Hepatocyte (in vitro differentiated cells): ENCODE measurements at regions not wholly inside any gene's neighbourhood (a gene's known extent, or its start where the extent isn't known, plus 50 kb on each side); places are given as distances from the start of the nearest gene placed in this dataset.

ENCODE experiments used
- DNase-seq: peaks from one replicate; pipeline ENCODE4 v3.0.0-alpha.2; 2016; ENCODE audit warnings: low spot score
- H2AFZ ChIP-seq: fragments of 200-600 bp; sonication (generic); 2 replicates; pipeline ENCODE4 v1.6.0; 2016; ENCODE audit warnings: antibody characterized with exemption, mild to moderate bottlenecking
- H3K27ac ChIP-seq: fragments of 200-600 bp; sonication (generic); 2 replicates; pipeline ENCODE4 v1.5.1; 2016; ENCODE audit warnings: mild to moderate bottlenecking
- H3K27me3 ChIP-seq: fragments of 200-600 bp; sonication (generic); 2 replicates; pipeline ENCODE4 v1.6.1; 2016
- H3K36me3 ChIP-seq: fragments of 200-600 bp; sonication (generic); replicated peaks from 2 replicates; pipeline ENCODE4 v1.5.1; 2016; ENCODE audit warnings: low read depth; ENCODE audit not compliant: insufficient read depth
- H3K4me1 ChIP-seq: fragments of 200-600 bp; sonication (generic); 2 replicates; pipeline ENCODE4 v1.5.1; 2016; ENCODE audit warnings: mild to moderate bottlenecking, moderate library complexity; ENCODE audit not compliant: insufficient read depth
- H3K4me2 ChIP-seq: fragments of 200-600 bp; sonication (generic); 2 replicates; pipeline ENCODE4 v1.6.0; 2016
- H3K4me3 ChIP-seq: fragments of 200-600 bp; sonication (generic); 2 replicates; pipeline ENCODE4 v1.5.1; 2016; ENCODE audit warnings: mild to moderate bottlenecking
- H3K79me2 ChIP-seq: fragments of 200-600 bp; sonication (generic); 2 replicates; pipeline ENCODE4 v1.6.0; 2017; ENCODE audit warnings: mild to moderate bottlenecking
- H3K9me2 ChIP-seq: fragments of 200-600 bp; sonication (generic); replicated peaks from 2 replicates; pipeline ENCODE4 v1.6.0; 2017; ENCODE audit warnings: mild to moderate bottlenecking; ENCODE audit not compliant: insufficient read depth
- H3K9me3 ChIP-seq: fragments of 200-600 bp; sonication (generic); 2 replicates; pipeline ENCODE4 v1.5.1; 2016; ENCODE audit warnings: low read depth, mild to moderate bottlenecking
- H4K20me1 ChIP-seq: fragments of 200-600 bp; sonication (generic); 2 replicates; pipeline ENCODE4 v1.6.0; 2016; ENCODE audit warnings: mild to moderate bottlenecking; ENCODE audit not compliant: insufficient read depth, poor library complexity, severe bottlenecking
- CTCF ChIP-seq: fragments of 200-600 bp; sonication (generic); IDR thresholded peaks from 2 replicates; pipeline ENCODE4 v1.5.1; 2016; ENCODE audit warnings: antibody characterized with exemption, mild to moderate bottlenecking; ENCODE audit not compliant: poor library complexity
- EZH2 ChIP-seq: fragments of 200-600 bp; sonication (generic); IDR thresholded peaks from 2 replicates; pipeline ENCODE4 v1.6.1; 2016; ENCODE audit warnings: antibody characterized with exemption, mild to moderate bottlenecking, borderline replicate concordance
- EZH2phosphoT487 ChIP-seq: fragments of 200-600 bp; sonication (generic); IDR thresholded peaks from one replicate; pipeline ENCODE4 v1.6.1; 2018; ENCODE audit warnings: antibody characterized with exemption, mild to moderate bottlenecking, low read depth, moderate library complexity; ENCODE audit not compliant: unreplicated experiment, severe bottlenecking
- WGBS: methylation state at CpG from one replicate; pipeline ENCODE4 v1.1.6; 2016; ENCODE audit warnings: low lambda C conversion rate; ENCODE audit errors: missing lambda C conversion rate; 5-methylcytosine and 5-hydroxymethylcytosine counted together

DNA sequence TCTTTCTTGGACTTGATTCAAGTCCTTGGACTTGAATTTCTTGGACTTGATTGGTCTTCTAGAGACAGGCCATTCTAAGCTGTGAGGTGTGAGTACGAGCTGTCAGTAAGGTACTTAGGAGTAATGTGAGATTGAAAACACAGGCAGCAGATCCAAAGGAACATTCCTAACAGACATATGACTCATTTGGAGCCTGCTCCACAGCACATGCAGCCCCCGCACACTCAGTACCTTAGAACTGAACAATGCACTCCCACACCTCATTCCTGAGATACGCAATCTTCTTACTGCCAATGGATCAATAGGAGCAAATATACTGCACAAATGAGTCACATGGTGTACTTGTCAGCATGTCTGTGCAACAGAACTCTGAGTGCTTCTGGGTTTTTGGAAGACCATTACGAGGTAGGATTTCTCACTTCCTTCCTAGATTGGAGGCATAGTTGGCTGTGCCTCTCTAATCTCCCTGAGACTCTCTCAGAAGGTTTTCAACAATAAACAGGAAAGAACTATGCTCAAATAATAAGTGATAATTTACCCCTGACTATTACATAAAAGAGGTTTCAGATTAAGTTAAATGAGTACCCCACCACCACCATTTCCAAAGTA, 243.1 kb downstream of the KCNA4 start:
- no peak for TF ChIP-seq EZH2phosphoT487
- no peaks in the 10 kb centered on the region for H3K9me3 ChIP-seq
- H2AFZ ChIP-seq, result no peak overlapping the region
- no peaks in the 10 kb centered on the region for H4K20me1 ChIP-seq
- H3K79me2 ChIP-seq, result no peaks in the 10 kb centered on the region
- H3K27me3 ChIP-seq, result no peaks in the 10 kb centered on the region
- peak overlapping the region; percentile 6 for H3K27ac ChIP-seq
- WGBS, result 50% methylated on average over 4 of the region's 4 CpGs
- peak; percentile 29 for DNase-seq
- H3K9me2 ChIP-seq, result no peaks in the 10 kb centered on the region
- no peaks in the 10 kb centered on the region for H3K36me3 ChIP-seq
- H3K4me3 ChIP-seq, result no peak overlapping the region
- no peak overlapping the region for H3K4me2 ChIP-seq
- peaks cover 4% of the 10 kb centered on the region for H3K4me1 ChIP-seq

DNA sequence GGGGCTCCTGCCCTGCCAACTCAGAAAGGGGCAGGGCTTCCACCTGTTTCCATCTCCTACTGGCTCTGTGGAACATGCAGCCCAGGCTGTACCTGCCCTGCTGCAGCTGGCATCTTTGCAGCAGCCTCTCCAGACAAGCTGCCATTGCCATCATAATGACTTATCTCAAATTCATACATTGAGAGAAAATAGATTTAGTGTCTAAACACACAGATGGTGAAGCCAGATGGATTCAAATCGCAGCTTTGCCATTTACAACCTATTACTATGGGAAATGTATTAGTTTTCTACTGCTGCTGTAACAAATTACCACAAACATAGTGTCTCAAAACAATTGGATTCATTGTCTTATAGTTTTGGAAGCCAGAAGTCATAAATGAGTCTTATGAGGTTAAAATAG, 260.0 kb downstream of the KCNA4 start:
- Histone ChIP-seq H3K36me3 (no peaks in the 10 kb centered on the region), H3K4me2 (no peak overlapping the region), H3K9me3 (no peaks in the 10 kb centered on the region), H3K27me3 (no peaks in the 10 kb centered on the region), H3K27ac (no peak overlapping the region), H3K9me2 (no peaks in the 10 kb centered on the region), H3K4me3 (no peak overlapping the region), H3K4me1 (no peaks in the 10 kb centered on the region), H3K79me2 (no peaks in the 10 kb centered on the region), H4K20me1 (no peaks in the 10 kb centered on the region), H2AFZ (no peak overlapping the region)
- TF ChIP-seq EZH2phosphoT487, result no peak
- TF ChIP-seq EZH2, result no peak
- TF ChIP-seq CTCF, result no peak
- 75% methylated on average over 1 of the region's 1 CpG for WGBS
- DNase-seq, result no peak

- H3K4me3 ChIP-seq, result no peak overlapping the region
- WGBS, result 78% methylated on average over 4 of the region's 4 CpGs
- H3K9me3 ChIP-seq, result no peaks in the 10 kb centered on the region
- H3K27me3 ChIP-seq, result no peaks in the 10 kb centered on the region
- no peaks in the 10 kb centered on the region for H3K79me2 ChIP-seq
- H3K27ac ChIP-seq, result peak overlapping the region; percentile 27
- no peaks in the 10 kb centered on the region for H4K20me1 ChIP-seq
- no peak overlapping the region for H2AFZ ChIP-seq
- no peak for DNase-seq
- no peaks in the 10 kb centered on the region for H3K9me2 ChIP-seq
- no peak for TF ChIP-seq EZH2
- TF ChIP-seq EZH2phosphoT487, result no peak
- TF ChIP-seq CTCF, result no peak
- H3K4me1 ChIP-seq, result no peaks in the 10 kb centered on the region
- H3K36me3 ChIP-seq, result no peaks in the 10 kb centered on the region
- H3K4me2 ChIP-seq, result no peak overlapping the region
Measured at GRCh38 chr11:29755474-29755873, 261.4 kb downstream of the KCNA4 start.

DNA sequence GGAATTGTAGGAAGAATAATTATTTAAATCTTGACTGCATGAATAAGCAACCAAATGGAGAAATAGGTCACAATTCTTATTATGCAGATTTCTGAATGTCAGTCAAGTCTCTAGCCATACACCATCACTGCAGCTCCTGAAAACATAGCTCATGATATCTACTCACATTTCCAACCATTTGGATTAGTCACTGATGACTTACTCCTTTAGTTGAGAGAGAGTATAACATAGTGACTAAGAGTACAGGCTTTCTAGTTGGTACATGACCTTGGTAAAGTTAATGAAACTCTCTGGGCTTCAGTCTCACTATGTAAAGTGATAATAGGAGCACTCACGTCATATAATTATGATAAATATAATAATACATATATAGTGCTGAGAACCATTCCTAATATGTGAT, 265.2 kb downstream of the KCNA4 start:
- no peaks in the 10 kb centered on the region for H3K79me2 ChIP-seq

More for the DNA sequence above, 265.2 kb downstream of the KCNA4 start:
- no peak overlapping the region for H3K27ac ChIP-seq
- TF ChIP-seq EZH2phosphoT487 (no peak), EZH2 (no peak), CTCF (no peak)
- no peak for DNase-seq
- H3K27me3 ChIP-seq, result no peaks in the 10 kb centered on the region
- no peaks in the 10 kb centered on the region for H3K36me3 ChIP-seq
- no peak overlapping the region for H3K4me3 ChIP-seq
- no peaks in the 10 kb centered on the region for H3K9me3 ChIP-seq
- no peaks in the 10 kb centered on the region for H3K9me2 ChIP-seq
- no peaks in the 10 kb centered on the region for H4K20me1 ChIP-seq
- 88% methylated on average over 1 of the region's 1 CpG for WGBS
- H3K4me2 ChIP-seq, result no peak overlapping the region
- no peaks in the 10 kb centered on the region for H3K4me1 ChIP-seq
- H2AFZ ChIP-seq, result no peak overlapping the region
